Mammary epithelial cell (primary cell): ENCODE measurements at regions not wholly inside any gene's neighbourhood (a gene's known extent, or its start where the extent isn't known, plus 50 kb on each side); places are given as distances from the start of the nearest gene placed in this dataset.

ENCODE experiments used
- CTCF ChIP-seq, 2 donors: IDR thresholded peaks in 1 of 2; conservative IDR thresholded peaks in 1 of 2; 2 replicates each; pipeline ENCODE4 v1.5.1; 2011 to 2012; ENCODE audit warnings: inconsistent platforms in 2 of 2, low read length in 2 of 2, mild to moderate bottlenecking in 2 of 2, control low read depth in 1 of 2, low read depth in 1 of 2; ENCODE audit not compliant: insufficient read depth in 1 of 2; ENCODE audit errors: extremely low read depth in 1 of 2
- EZH2 ChIP-seq: IDR thresholded peaks from 2 replicates; pipeline ENCODE4 v1.6.1; 2012; ENCODE audit warnings: low read length, inconsistent platforms, borderline replicate concordance

- TF ChIP-seq EZH2 (no peak), CTCF (conservative IDR thresholded peaks at IDR 0.05 in 1 of 2, IDR thresholded peaks at IDR 0.05 in 1 of 2; ENCODE audit: extremely low read depth in 1 of 2, insufficient read depth in 1 of 2, low read depth in 1 of 2, low read length in 2 of 2) (no peak)
Measured at GRCh38 chr2:118502106-118502505, 345.3 kb downstream of the EN1 start.
